Skeletal muscle cell (primary cell): ENCODE measurements at regions not wholly inside any gene's neighbourhood (a gene's known extent, or its start where the extent isn't known, plus 50 kb on each side); places are given as distances from the start of the nearest gene placed in this dataset.
"Not testable (repeated sequence)": the region's sequence is repeated elsewhere in the genome, so short reads cannot be mapped to it uniquely, and the experiment has no call there.

Experiments used
- DNase-seq: peaks from one replicate; pipeline ENCODE4 v3.0.0-alpha.2; 2010; ENCODE audit warnings: low read depth
- H3K4me3 ChIP-seq: 2 replicates; pipeline ENCODE4 v1.5.1; 2011; ENCODE audit warnings: low read depth, mild to moderate bottlenecking, control low read depth, low read length, moderate library complexity

DNA sequence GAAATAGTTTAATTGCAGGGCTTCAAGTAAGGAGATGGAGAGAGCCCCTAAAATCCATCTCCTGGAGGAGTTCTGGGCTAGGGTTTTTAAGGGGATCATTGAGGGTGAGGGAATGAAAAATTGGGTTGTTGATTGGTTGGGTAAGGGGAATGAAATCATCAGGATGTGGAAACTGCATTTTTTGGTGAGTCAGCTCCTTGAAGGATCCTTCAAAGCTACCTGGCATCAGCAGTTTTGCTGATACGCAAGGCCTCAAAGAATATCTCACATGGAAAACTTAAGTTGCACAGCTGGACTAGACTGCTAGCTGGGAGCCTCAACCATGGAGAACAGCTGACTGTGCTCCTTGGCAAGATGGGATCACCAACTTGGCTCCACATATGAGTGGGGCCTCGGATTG, 136.7 kb downstream of the FGF10 start:
- DNase-seq: no peak

GRCh38 chr5:44246986-44247385, 142.2 kb downstream of the FGF10 start:
- DNase-seq: no peak

More for the DNA sequence above, 136.7 kb downstream of the FGF10 start:
- no peak overlapping the region for H3K4me3 ChIP-seq

GRCh38 chr5:44245935-44246334, 143.3 kb downstream of the FGF10 start:
- H3K4me3 ChIP-seq: no peak overlapping the region
- DNase-seq: no peak

More at GRCh38 chr5:44246986-44247385, 142.2 kb downstream of the FGF10 start:
- H3K4me3 ChIP-seq: no peak overlapping the region

DNA sequence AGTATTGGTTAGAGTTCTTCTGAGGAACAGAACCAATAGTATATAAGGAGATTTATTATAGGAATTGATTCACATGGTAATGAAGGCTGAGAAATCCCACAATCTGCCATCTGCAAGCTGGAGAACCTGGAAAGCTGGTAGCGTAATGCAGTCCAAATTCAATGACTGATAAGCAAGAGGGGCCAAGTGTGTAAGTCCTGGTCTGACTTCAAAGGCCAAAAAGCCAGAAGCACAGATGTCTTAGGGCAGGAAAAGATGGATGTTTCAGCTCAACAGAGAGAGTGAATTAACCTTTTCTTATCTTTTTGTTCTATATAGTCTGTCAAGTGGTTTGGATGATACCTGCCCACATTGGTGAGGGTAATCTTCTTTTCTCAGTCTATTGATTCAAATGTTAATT, 146.4 kb downstream of the FGF10 start:
- H3K4me3 ChIP-seq: no peak overlapping the region
- no peak for DNase-seq

GRCh38 chr5:44236040-44236439, 153.2 kb downstream of the FGF10 start:
- no peak for DNase-seq
- H3K4me3 ChIP-seq: no peak overlapping the region

DNA sequence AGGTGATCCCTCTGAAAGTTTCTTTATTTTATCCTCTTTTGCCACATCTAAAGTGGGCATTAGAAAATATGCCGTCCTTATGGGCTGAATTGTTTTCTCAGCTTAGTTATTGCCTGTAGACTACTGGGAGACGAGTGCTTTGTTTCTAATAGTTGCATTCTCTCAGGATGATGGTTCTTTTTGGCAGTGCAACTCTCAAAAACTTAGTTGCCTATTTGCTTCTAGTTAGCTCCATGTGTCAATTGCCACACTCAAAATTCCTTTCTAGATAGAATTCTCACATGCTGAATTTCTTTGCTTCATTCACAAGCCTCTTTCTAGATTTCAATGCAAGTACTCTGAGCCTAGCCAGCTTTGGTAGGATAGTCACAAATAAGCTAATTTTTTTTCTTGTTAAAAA, 155.5 kb downstream of the FGF10 start:
- DNase-seq: no peak
- H3K4me3 ChIP-seq: no peak overlapping the region

GRCh38 chr5:44225231-44226160, 163.7 kb downstream of the FGF10 start:
- H3K4me3 ChIP-seq: no peak overlapping the region
- no peak for DNase-seq

DNA sequence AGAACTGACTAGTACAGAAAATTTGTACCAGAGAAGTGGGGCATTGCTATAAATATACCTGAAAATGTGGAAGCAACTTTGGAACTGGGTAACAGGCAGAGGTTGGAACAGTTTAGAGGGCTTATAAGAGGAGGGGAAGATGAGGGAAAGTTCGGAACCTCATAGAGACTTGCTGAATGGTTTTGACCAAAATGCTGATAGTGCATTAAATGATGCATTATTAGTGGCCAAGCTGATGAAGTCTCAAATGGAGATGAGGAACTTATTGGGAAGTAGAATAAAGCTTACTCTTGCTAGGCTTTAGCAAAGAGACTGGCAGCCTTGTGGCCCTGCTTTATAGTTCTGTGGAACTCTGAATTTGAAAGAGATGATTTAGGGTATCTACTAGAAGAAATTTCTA, 189.8 kb downstream of the FGF10 start:
- H3K4me3 ChIP-seq: no peak overlapping the region
- no peak for DNase-seq

GRCh38 chr5:44189255-44189654, 200.0 kb downstream of the FGF10 start:
- no peak overlapping the region for H3K4me3 ChIP-seq
- no peak for DNase-seq

DNA sequence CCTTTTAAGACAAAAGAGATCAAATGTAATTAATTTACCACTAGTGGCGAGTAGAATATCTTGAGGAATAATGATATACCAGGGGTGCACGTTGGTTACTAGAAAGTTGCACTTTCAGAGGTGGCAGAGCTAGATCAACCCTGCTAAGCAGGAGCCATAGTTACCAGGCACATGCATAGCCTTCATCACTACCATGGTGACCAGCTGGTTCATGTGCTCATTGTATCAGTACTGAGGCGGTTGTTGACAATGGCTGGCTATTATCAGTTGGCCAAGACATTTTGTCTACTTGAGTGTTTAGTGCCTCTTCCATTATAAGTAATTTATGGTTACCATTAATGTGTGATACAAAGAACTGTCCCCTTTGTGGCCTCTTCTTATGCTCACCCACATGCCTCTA, 201.2 kb downstream of the FGF10 start:
- DNase-seq: no peak
- no peak overlapping the region for H3K4me3 ChIP-seq

DNA sequence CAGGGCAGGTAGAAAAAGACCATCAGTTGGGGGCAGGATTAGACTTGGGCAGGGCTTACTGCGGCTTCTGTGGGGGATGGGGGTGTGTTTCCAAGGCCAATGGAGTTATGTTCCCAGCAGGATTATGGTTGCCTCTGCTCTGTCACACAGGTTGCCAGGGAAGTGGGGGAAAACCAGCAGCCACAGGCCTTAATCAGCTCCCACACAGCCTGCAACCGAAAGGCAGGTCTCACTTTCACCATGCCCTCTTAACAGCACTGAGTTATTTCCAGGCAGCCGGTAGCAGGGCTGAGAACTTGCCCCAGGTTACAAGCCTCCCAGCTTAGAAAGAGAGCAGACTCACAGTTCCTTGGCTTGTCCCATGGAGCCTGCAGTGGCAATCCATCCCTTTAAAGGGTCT, 205.5 kb downstream of the FGF10 start:
- no peak for DNase-seq
- H3K4me3 ChIP-seq: no peak overlapping the region

DNA sequence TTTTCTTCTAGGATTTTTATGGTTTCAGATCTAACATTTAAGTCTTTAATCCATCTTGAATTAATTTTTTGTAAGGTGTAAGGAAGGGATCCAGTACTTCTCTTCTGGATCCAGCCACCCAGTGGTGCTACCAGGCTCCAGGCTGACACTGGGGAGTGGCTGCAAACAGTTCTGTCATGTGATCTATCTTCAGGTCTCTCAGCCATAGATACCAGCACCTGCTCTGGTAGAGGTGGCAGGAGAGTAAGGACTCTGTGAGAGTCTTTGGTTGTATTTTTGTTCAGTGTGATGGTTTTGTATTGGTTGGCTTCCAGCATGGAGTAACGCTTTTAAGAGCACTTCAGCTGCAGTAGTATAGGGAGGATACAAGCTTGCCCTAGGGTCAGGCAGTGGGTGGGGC, 205.9 kb downstream of the FGF10 start:
- no peak for DNase-seq
- H3K4me3 ChIP-seq: no peak overlapping the region

DNA sequence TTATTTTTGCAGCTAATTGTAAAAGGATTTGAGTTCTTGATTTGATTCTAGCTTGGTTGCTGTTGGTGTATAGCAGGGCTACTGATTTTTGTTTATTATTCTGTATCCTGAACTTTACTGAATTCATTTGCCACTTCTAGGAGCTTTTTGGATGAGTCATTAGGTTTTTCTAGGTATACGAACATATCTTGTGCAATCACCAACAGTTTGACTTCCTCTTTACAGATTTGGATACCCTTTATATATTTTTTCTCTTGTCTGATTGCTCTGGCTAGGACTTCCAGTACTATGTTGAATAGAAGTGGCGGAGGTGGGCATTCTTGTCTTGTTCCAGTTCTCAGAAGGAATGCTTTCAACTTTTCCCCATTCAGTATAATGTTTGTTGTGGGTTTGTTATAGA, 210.8 kb downstream of the FGF10 start:
- DNase-seq: no peak
- no peak overlapping the region for H3K4me3 ChIP-seq

DNA sequence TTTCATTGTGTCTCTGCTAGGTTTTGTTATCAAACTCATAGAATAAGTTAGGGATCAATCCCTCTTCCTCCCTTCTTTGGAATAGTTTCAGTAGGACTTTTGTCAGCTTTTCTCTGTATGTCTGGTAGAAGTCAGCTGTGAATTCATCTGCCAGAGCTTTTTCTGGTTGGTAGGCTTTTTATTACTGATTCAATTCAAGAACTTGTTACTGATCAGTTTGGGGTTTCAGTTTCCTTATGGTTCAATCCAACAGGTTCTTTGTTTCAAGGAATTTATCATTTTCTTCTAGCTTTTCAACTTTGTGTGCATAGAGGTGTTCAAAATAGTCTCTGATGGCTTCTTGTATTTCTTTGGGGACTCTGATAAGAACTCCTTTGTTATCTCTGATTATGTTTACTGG, 221.7 kb downstream of the FGF10 start:
- DNase-seq: no peak
- no peak overlapping the region for H3K4me3 ChIP-seq

DNA sequence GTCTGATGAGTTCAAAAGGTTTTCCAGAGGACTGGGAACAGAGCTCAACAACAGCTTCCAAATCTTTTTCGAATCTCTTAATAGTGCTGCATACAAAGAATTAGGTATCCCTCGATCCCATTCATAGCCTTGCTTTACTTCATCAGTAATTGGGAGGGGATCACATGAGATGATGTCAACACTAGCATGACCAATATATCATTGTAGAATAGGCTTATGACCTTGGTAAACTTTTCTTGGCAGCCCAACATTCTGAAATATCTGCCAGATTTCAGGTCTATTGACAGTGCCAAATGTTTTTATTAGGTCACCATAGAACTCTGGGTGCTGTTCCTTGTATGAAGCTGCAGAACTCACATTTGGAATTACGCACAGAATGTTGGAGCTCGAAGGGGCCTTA, 228.9 kb downstream of the FGF10 start:
- no peak for DNase-seq
- H3K4me3 ChIP-seq: no peak overlapping the region

GRCh38 chr5:44150075-44150723, 239.0 kb downstream of the FGF10 start:
- DNase-seq: no peak
- H3K4me3 ChIP-seq: no peak overlapping the region

- not testable (repeated sequence) for DNase-seq, H3K4me3 ChIP-seq
Measured at GRCh38 chr5:44117947-44118346, 271.3 kb downstream of the FGF10 start.

- DNase-seq, H3K4me3 ChIP-seq: not testable (repeated sequence)
Measured at GRCh38 chr5:44108232-44108631, 281.0 kb downstream of the FGF10 start.

- no peak overlapping the region for H3K4me3 ChIP-seq
- no peak for DNase-seq
Measured at GRCh38 chr5:44099643-44100042, 289.6 kb downstream of the FGF10 start.

- DNase-seq: no peak
Measured at GRCh38 chr5:44089424-44090144, 299.6 kb downstream of the FGF10 start.

More at GRCh38 chr5:44089424-44090144, 299.6 kb downstream of the FGF10 start:
- no peak overlapping the region for H3K4me3 ChIP-seq
